ENCODE measurements at regions not wholly inside any gene's neighbourhood (a gene's known extent, or its start where the extent isn't known, plus 50 kb on each side); places are given as distances from the start of the nearest gene placed in this dataset.
"Not testable (repeated sequence)": the region's sequence is repeated elsewhere in the genome, so short reads cannot be mapped to it uniquely, and the experiment has no call there.

GRCh38 chr2:6143812-6144211, 451.6 kb downstream of the SOX11 start:
- H3K9me3 ChIP-seq = peaks cover 0 to 22% of the 10 kb centered on the region in 2 donors
- no peaks in the 10 kb centered on the region for H3K27me3 ChIP-seq
- no peak overlapping the region for H3K27ac ChIP-seq
- H3K4me3 ChIP-seq = no peak overlapping the region
- TF ChIP-seq, protein P1, sequence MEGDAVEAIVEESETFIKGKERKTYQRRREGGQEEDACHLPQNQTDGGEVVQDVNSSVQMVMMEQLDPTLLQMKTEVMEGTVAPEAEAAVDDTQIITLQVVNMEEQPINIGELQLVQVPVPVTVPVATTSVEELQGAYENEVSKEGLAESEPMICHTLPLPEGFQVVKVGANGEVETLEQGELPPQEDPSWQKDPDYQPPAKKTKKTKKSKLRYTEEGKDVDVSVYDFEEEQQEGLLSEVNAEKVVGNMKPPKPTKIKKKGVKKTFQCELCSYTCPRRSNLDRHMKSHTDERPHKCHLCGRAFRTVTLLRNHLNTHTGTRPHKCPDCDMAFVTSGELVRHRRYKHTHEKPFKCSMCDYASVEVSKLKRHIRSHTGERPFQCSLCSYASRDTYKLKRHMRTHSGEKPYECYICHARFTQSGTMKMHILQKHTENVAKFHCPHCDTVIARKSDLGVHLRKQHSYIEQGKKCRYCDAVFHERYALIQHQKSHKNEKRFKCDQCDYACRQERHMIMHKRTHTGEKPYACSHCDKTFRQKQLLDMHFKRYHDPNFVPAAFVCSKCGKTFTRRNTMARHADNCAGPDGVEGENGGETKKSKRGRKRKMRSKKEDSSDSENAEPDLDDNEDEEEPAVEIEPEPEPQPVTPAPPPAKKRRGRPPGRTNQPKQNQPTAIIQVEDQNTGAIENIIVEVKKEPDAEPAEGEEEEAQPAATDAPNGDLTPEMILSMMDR (IDR thresholded peaks at IDR 0.05) = no peak
- no peaks in the 10 kb centered on the region for H3K36me3 ChIP-seq
- H3K4me1 ChIP-seq = no peaks in the 10 kb centered on the region
- no peak for DNase-seq (ENCODE audit: low spot score)

DNA sequence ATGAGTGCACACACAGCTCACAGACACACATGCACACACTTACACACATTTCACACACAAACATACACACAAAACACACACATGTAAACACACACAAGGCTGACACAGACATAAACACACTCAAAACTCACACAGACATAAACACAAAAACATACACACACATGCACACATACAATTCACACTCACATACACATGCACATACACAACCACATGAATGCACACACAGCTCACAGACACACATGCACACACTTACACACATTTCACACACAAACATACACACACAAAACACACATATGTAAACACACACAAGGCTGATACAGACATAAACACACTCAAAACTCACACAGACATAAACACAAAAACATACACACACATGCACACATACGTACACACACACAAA, 455.0 kb downstream of the SOX11 start:
- H3K36me3 ChIP-seq; H3K27ac ChIP-seq; H3K27me3 ChIP-seq; H3K4me3 ChIP-seq; DNase-seq (ENCODE audit: low spot score); H3K4me1 ChIP-seq: not testable (repeated sequence)
- H3K9me3 ChIP-seq = peaks cover 0 to 13% of the 10 kb centered on the region in 2 donors

DNA sequence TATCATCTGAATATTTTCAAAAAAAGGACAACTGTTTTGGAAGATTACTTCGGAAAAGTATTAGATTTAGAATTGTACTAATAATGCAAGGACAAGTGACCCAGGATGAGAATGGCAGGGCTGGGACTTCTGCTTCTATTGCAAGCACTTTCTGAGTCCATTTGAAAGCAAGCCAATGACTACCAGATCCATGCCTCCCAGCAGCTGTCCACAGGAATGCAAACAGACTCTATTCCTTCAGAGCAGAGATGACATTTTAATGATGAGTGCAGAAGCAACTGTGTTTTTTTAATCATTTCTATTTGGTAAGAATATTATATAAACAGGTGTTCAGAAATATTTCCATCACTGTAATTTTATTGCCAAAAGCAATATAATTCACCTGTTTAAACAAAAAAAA, 456.7 kb downstream of the SOX11 start:
- TF ChIP-seq, protein P1 (IDR thresholded peaks at IDR 0.05) = no peak
- no peaks in the 10 kb centered on the region for H3K27me3 ChIP-seq
- H3K27ac ChIP-seq = no peak overlapping the region
- H3K36me3 ChIP-seq = no peaks in the 10 kb centered on the region
- no peak for DNase-seq (ENCODE audit: low spot score)
- no peaks in the 10 kb centered on the region for H3K4me1 ChIP-seq
- peaks cover 0 to 6% of the 10 kb centered on the region in 2 donors for H3K9me3 ChIP-seq
- H3K4me3 ChIP-seq = no peak overlapping the region

DNA sequence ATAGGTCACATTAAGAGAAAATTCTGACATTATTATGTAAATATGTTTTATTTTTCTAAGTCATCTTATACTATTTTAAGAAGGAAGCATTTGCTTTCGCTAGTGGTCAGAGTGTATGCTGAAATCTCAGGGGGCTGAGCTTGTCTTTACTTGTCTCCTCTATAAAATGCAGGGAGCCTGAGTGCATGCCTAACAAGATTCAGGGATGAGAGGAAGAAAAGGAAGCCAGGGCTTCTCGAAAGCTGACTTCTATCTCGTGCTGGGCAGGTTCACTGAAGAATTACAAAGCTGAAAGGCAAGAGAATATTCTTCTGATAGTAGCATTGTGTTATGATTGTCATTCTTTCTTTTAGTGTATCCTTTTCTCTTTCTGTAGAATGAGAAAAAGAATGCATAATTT, 467.4 kb downstream of the SOX11 start:
- DNase-seq (ENCODE audit: low spot score) = no peak
- Histone ChIP-seq H3K36me3 (no peaks in the 10 kb centered on the region), H3K9me3 (no peaks in the 10 kb centered on the region), H3K4me1 (no peaks in the 10 kb centered on the region), H3K4me3 (no peak overlapping the region), H3K27ac (no peak overlapping the region), H3K27me3 (no peaks in the 10 kb centered on the region)
- TF ChIP-seq, protein P1 (IDR thresholded peaks at IDR 0.05) = no peak

DNA sequence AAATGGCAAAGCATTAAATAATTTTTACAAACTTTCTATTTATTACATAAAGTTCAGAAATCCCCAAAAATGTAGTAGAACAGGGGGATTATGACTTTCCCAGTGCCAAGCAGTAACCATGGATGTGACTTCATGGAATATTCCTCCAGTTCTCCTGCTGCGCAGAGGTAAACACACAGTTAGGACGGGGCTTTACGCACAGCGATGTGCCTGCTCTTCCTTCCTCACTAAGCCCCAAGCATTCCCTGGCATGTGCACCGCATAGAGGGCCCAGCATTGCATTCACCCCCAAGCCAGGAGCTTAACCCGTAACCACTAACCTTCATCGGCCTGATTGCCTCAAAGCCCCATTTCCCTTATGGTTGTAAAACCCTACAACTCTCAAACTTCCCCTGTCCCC, 471.7 kb downstream of the SOX11 start:
- DNase-seq (ENCODE audit: low spot score) = no peak
- no peak overlapping the region for H3K4me3 ChIP-seq
- TF ChIP-seq, protein P1 (IDR thresholded peaks at IDR 0.05) = no peak
- no peaks in the 10 kb centered on the region for H3K4me1 ChIP-seq
- H3K27me3 ChIP-seq = no peaks in the 10 kb centered on the region
- no peaks in the 10 kb centered on the region for H3K9me3 ChIP-seq
- no peaks in the 10 kb centered on the region for H3K36me3 ChIP-seq
- no peak overlapping the region for H3K27ac ChIP-seq

- H3K4me3 ChIP-seq = no peak overlapping the region
- H3K4me1 ChIP-seq = no peaks in the 10 kb centered on the region
- H3K27me3 ChIP-seq = no peaks in the 10 kb centered on the region
- no peak for DNase-seq (ENCODE audit: low spot score)
- H3K27ac ChIP-seq = no peak overlapping the region
- TF ChIP-seq, protein P1 (IDR thresholded peaks at IDR 0.05) = no peak
- no peaks in the 10 kb centered on the region for H3K36me3 ChIP-seq
- no peaks in the 10 kb centered on the region for H3K9me3 ChIP-seq
These were observed 473.0 kb downstream of the SOX11 start for GRCh38 chr2:6164986-6165747.

Data from right atrium auricular region (tissue), 2 donors.